Upper lobe of left lung (tissue), 4 donors: ENCODE measurements at regions not wholly inside any gene's neighbourhood (a gene's known extent, or its start where the extent isn't known, plus 50 kb on each side); places are given as distances from the start of the nearest gene placed in this dataset.

Source experiments
- CTCF ChIP-seq, 6 experiments: fragments of 450-650 bp in 4 of 6; fragments of 200-600 bp in 2 of 6; sonication (generic) in 2 of 6; IDR thresholded peaks; one replicate each; pipeline ENCODE4 v1.5.1; 2016 to 2019; ENCODE audit warnings: antibody characterized with exemption in 6 of 6
- POLR2A ChIP-seq, 4 donors: fragments of 450-650 bp; IDR thresholded peaks; one replicate each; pipeline ENCODE4 v1.5.1; 2016 to 2017; ENCODE audit warnings: antibody characterized with exemption in 4 of 4, mild to moderate bottlenecking in 2 of 4
- POLR2AphosphoS5 ChIP-seq, 2 donors: sonication (generic); formaldehyde crosslinking; IDR thresholded peaks; one replicate each; pipeline ENCODE4 v1.5.1; 2017; ENCODE audit warnings: antibody characterized with exemption in 2 of 2

GRCh38 chr14:58805605-58806409, 168.0 kb downstream of the DACT1 start:
- TF ChIP-seq CTCF (IDR thresholded peaks at IDR 0.05) (no peak), POLR2AphosphoS5 (IDR thresholded peaks at IDR 0.05) (no peak), POLR2A (IDR thresholded peaks at IDR 0.05) (no peak)
